HepG2 (cell line): ENCODE measurements at regions not wholly inside any gene's neighbourhood (a gene's known extent, or its start where the extent isn't known, plus 50 kb on each side); places are given as distances from the start of the nearest gene placed in this dataset.

Experiments used
- ATAC-seq: fragments of 200-7000 bp; cut with Tn5 transposase; 3 replicates; pipeline ENCODE4 v1.9.1; 2020; ENCODE audit warnings: mild to moderate bottlenecking, moderate library complexity
- BruUV-seq: library from RNA; stranded (reverse); fragments of 400-500 nt; replicated peaks from 2 replicates; lab custom pipeline; 2021; lab: Mats Ljungman, UMichigan
- CTCF ChIA-PET: fragments of 300-600 bp; formaldehyde crosslinking; extraction: SDS; loops from one replicate; lab custom pipeline; 2021; ENCODE audit warnings: low total read pairs, inconsistent platforms, low intra/inter-chr PET ratio; lab: Yijun Ruan, JAX
- POLR2A ChIA-PET: fragments of 350-600 bp; sonication (Branson Sonifier 250); formaldehyde crosslinking; loops from one replicate; lab custom pipeline; 2020; ENCODE audit warnings: antibody characterized with exemption, inconsistent platforms; lab: Yijun Ruan, JAX
- DNase-seq: peaks from one replicate; pipeline ENCODE4 v3.0.0-alpha.2; 2015; ENCODE audit warnings: low spot score
- FAIRE-seq: peaks from 3 replicates; lab custom pipeline; 2011; peaks lifted over from hg19 to GRCh38; lab: Jason Lieb, UNC
- H2AFZ ChIP-seq: one replicate; pipeline ENCODE4 v1.6.1; 2011; ENCODE audit warnings: low read length, inconsistent platforms
- H3K27ac ChIP-seq: fragments of 300-600 bp; 3 replicates; pipeline ENCODE4 v1.8.0; 2011; ENCODE audit warnings: mixed run types, mild to moderate bottlenecking, mixed read lengths, low read length, inconsistent platforms; ENCODE audit not compliant: insufficient read depth; ENCODE audit errors: extremely low read length
- H3K27me3 ChIP-seq, 2 experiments: fragments of 200-600 bp in 1 of 2; 2 replicates in 1 of 2; 3 replicates in 1 of 2; pipeline versions ENCODE4 v1.6.0 to v1.8.0; 2011; ENCODE audit warnings: low read length in 2 of 2, mild to moderate bottlenecking in 2 of 2, moderate library complexity in 2 of 2, inconsistent platforms in 1 of 2; ENCODE audit not compliant: insufficient read depth in 2 of 2, control insufficient read depth in 1 of 2
- H3K36me3 ChIP-seq, 2 experiments: fragments of 200-600 bp in 1 of 2; replicated peaks in 1 of 2; 2 replicates in 1 of 2; 3 replicates in 1 of 2; pipeline versions ENCODE4 v1.5.1 to v1.8.0; 2011; ENCODE audit warnings: low read length in 2 of 2, inconsistent platforms in 1 of 2; ENCODE audit not compliant: insufficient read depth in 2 of 2, control insufficient read depth in 1 of 2
- H3K4me1 ChIP-seq: 2 replicates; pipeline ENCODE4 v1.5.1; 2012; ENCODE audit warnings: low read length, inconsistent platforms; ENCODE audit not compliant: insufficient read depth
- H3K4me2 ChIP-seq: 2 replicates; pipeline ENCODE4 v1.6.0; 2011; ENCODE audit warnings: low read depth, low read length, inconsistent platforms
- H3K4me3 ChIP-seq, 3 experiments: fragments of 200-600 bp in 1 of 3; sonication (generic), shearing (Covaris generic) in 1 of 3; replicated peaks in 1 of 3; 2 replicates each; pipeline ENCODE4 v1.5.1; 2011 to 2016; ENCODE audit warnings: low read length in 3 of 3, inconsistent platforms in 2 of 3, low read depth in 2 of 3, mild to moderate bottlenecking in 2 of 3, control low read depth in 1 of 3, mixed read lengths in 1 of 3; ENCODE audit not compliant: insufficient read depth in 1 of 3
- H3K79me2 ChIP-seq: one replicate; pipeline ENCODE4 v1.6.1; 2011; ENCODE audit warnings: low read length, inconsistent platforms; ENCODE audit not compliant: insufficient read depth
- H3K9ac ChIP-seq: 2 replicates; pipeline ENCODE4 v1.6.0; 2011; ENCODE audit warnings: mild to moderate bottlenecking, low read depth, low read length, inconsistent platforms; ENCODE audit not compliant: insufficient read depth
- H3K9me3 ChIP-seq: 2 replicates; pipeline ENCODE4 v1.5.1; 2012; ENCODE audit warnings: mild to moderate bottlenecking, low read length
- H4K20me1 ChIP-seq: 2 replicates; pipeline ENCODE4 v1.6.0; 2011; ENCODE audit warnings: inconsistent platforms, mild to moderate bottlenecking, low read length, moderate library complexity; ENCODE audit not compliant: insufficient read depth
- AGO1 ChIP-seq: fragments of 200-400 bp; formaldehyde crosslinking; IDR thresholded peaks from 2 replicates; pipeline ENCODE4 v1.6.1; 2017; ENCODE audit warnings: mild to moderate bottlenecking, low read depth, low read length, moderate library complexity; ENCODE audit not compliant: poor library complexity, severe bottlenecking
- DR1 ChIP-seq: sonication (generic); formaldehyde crosslinking; IDR thresholded peaks from 2 replicates; pipeline ENCODE4 v1.8.0; 2021; ENCODE audit warnings: mild to moderate bottlenecking, missing genetic modification reagents, inconsistent platforms
- FLYWCH1 ChIP-seq: sonication (generic); formaldehyde crosslinking; IDR thresholded peaks from 2 replicates; pipeline ENCODE4 v1.8.1; 2023; ENCODE audit warnings: mild to moderate bottlenecking, missing genetic modification reagents
- FOSL1 ChIP-seq: sonication (generic); formaldehyde crosslinking; IDR thresholded peaks from 2 replicates; pipeline ENCODE4 v1.9.0; 2021; ENCODE audit warnings: missing genetic modification reagents, borderline replicate concordance
- GFI1 ChIP-seq: sonication (generic); formaldehyde crosslinking; IDR thresholded peaks from 2 replicates; pipeline ENCODE4 v1.5.0; 2020; ENCODE audit warnings: missing genetic modification reagents, mild to moderate bottlenecking, borderline replicate concordance
- HMG20B ChIP-seq: conservative IDR thresholded peaks from 2 replicates; pipeline ENCODE4 v1.6.1; 2016; ENCODE audit warnings: missing genetic modification reagents, missing compliant biosample characterization
- HOMEZ ChIP-seq: IDR thresholded peaks from 2 replicates; pipeline ENCODE4 v1.6.1; 2016; ENCODE audit warnings: low read depth
- KLF11 ChIP-seq: IDR thresholded peaks from 2 replicates; pipeline ENCODE4 v1.6.1; 2016; ENCODE audit warnings: missing compliant biosample characterization
- KLF16 ChIP-seq, 2 experiments: sonication (generic) in 1 of 2; formaldehyde crosslinking in 1 of 2; IDR thresholded peaks; 2 replicates each; pipeline versions ENCODE4 v1.6.1 to v1.8.0; 2016 to 2023; ENCODE audit warnings: missing genetic modification reagents in 2 of 2, missing compliant biosample characterization in 1 of 2
- MAFF ChIP-seq: IDR thresholded peaks from 2 replicates; pipeline ENCODE4 v1.6.1; 2011; ENCODE audit warnings: low read depth, low read length, improper control_type of control experiment
- POGZ ChIP-seq: sonication (generic); formaldehyde crosslinking; IDR thresholded peaks from 2 replicates; pipeline ENCODE4 v1.4.0; 2020; ENCODE audit warnings: mild to moderate bottlenecking, missing genetic modification reagents
- SOX13 ChIP-seq, 3 experiments: fragments of 450-650 bp in 1 of 3; sonication (generic) in 1 of 3; formaldehyde crosslinking in 1 of 3; IDR thresholded peaks in 2 of 3; conservative IDR thresholded peaks in 1 of 3; 2 replicates each; pipeline versions ENCODE4 v1.5.0 to v1.6.1; 2016 to 2020; ENCODE audit warnings: antibody characterized with exemption in 1 of 3, mild to moderate bottlenecking in 1 of 3, missing compliant biosample characterization in 1 of 3, missing genetic modification reagents in 1 of 3, moderate library complexity in 1 of 3
- SOX6 ChIP-seq, 2 experiments: fragments of 450-650 bp in 1 of 2; sonication (generic) in 1 of 2; formaldehyde crosslinking in 1 of 2; IDR thresholded peaks; 2 replicates each; pipeline versions ENCODE4 v1.4.0 to v1.6.1; 2017 to 2020; ENCODE audit warnings: antibody characterized with exemption in 1 of 2, mild to moderate bottlenecking in 1 of 2, missing genetic modification reagents in 1 of 2
- SP4 ChIP-seq: sonication (generic); formaldehyde crosslinking; IDR thresholded peaks from 2 replicates; pipeline ENCODE4 v1.8.1; 2023; ENCODE audit warnings: mild to moderate bottlenecking, missing genetic modification reagents
- TBP ChIP-seq: sonication (generic); formaldehyde crosslinking; IDR thresholded peaks from 2 replicates; pipeline ENCODE4 v1.5.0; 2020; ENCODE audit warnings: missing genetic modification reagents
- ZFP36L1 ChIP-seq: sonication (generic); formaldehyde crosslinking; IDR thresholded peaks from 2 replicates; pipeline ENCODE4 v1.8.0; 2022; ENCODE audit warnings: mild to moderate bottlenecking, missing genetic modification reagents, moderate library complexity
- ZNF350 ChIP-seq: sonication (generic); formaldehyde crosslinking; IDR thresholded peaks from 2 replicates; pipeline ENCODE4 v1.4.0; 2020; ENCODE audit warnings: mild to moderate bottlenecking, low read depth, missing genetic modification reagents, borderline replicate concordance
- ZNF460 ChIP-seq: sonication (generic); formaldehyde crosslinking; IDR thresholded peaks from 2 replicates; pipeline ENCODE4 v1.5.1; 2020; ENCODE audit warnings: missing genetic modification reagents, mild to moderate bottlenecking, borderline replicate concordance
- ZNF558 ChIP-seq: sonication (generic); formaldehyde crosslinking; IDR thresholded peaks from 2 replicates; pipeline ENCODE4 v1.9.0; 2022; ENCODE audit warnings: mild to moderate bottlenecking, missing genetic modification reagents, borderline replicate concordance
- ZNF574 ChIP-seq: sonication (generic); formaldehyde crosslinking; IDR thresholded peaks from 2 replicates; pipeline ENCODE4 v1.4.0; 2020; ENCODE audit warnings: missing genetic modification reagents
- ZNF816 ChIP-seq: sonication (generic); formaldehyde crosslinking; IDR thresholded peaks from 2 replicates; pipeline ENCODE4 v1.8.0; 2022; ENCODE audit warnings: missing genetic modification reagents, mild to moderate bottlenecking, borderline replicate concordance
- WGBS: methylation state at CpG from one replicate; pipeline ENCODE4 v1.1.6; 2017; ENCODE audit warnings: low lambda C conversion rate; 5-methylcytosine and 5-hydroxymethylcytosine counted together
- in situ Hi-C: cut with HindIII; loops from 2 replicates; pipeline ENCODE4 v1.10.0; 2017; ENCODE audit warnings: low pct_unique_long_range_greater_than_20kb; ENCODE audit not compliant: extremely low pct_ligation_motif_present
- intact Hi-C: fragments of 100-400 bp; cut with micrococcal nuclease; formaldehyde crosslinking; loops from one replicate; pipeline ENCODE4 v1.10.0; 2022; ENCODE audit not compliant: unreplicated experiment

GRCh38 chr3:30300809-30301208 is 305.6 kb upstream of the TGFBR2 start:
- DNase-seq = peak; percentile 43
- in situ Hi-C loops = no loop called here
- CTCF ChIA-PET = no interaction called here
- Histone ChIP-seq H3K9ac (no peak overlapping the region), H3K36me3 (no peaks in the 10 kb centered on the region), H3K27ac (no peak overlapping the region), H3K4me2 (no peak overlapping the region), H4K20me1 (no peaks in the 10 kb centered on the region), H3K79me2 (no peaks in the 10 kb centered on the region), H3K4me3 (no peak overlapping the region), H3K4me1 (peaks cover 36% of the 10 kb centered on the region), H3K27me3 (no peaks in the 10 kb centered on the region), H3K9me3 (peaks cover 8% of the 10 kb centered on the region; the same call in 1 of the 2 replicates), H2AFZ (no peak overlapping the region)
- intact Hi-C loops = no loop called here
- no peak for FAIRE-seq
- WGBS = 52% methylated on average over 1 of the region's 1 CpG
- ATAC-seq = no peak
- POLR2A ChIA-PET = interaction anchor here (0.9 kb wide), 1 partner anchor 305 kb away, joined by 3 read pairs; the partner anchor contains the start of gene TGFBR2
- BruUV-seq = no TSS peak
- TF ChIP-seq HOMEZ (no peak), FLYWCH1 (no peak), DR1 (no peak), HMG20B (CRISPR knock-in tag) (no peak), GFI1 (CRISPR knock-in tag) (no peak), SOX6 (IDR thresholded peaks at IDR 0.05) (no peak), SOX6 (CRISPR knock-in tag; IDR thresholded peaks at IDR 0.05) (peak; percentile 82), TBP (CRISPR knock-in tag) (no peak), SP4 (CRISPR knock-in tag) (no peak), ZNF460 (CRISPR knock-in tag) (no peak), SOX13 (IDR thresholded peaks at IDR 0.05) (peak; percentile 87), SOX13 (CRISPR knock-in tag; conservative IDR thresholded peaks at IDR 0.05 in 1 of 2, IDR thresholded peaks at IDR 0.05 in 1 of 2) (peak in 1 of 2 experiments; percentile 93; a peak in 2 of 4 replicates), KLF11 (CRISPR knock-in tag) (no peak), MAFF (no peak), ZFP36L1 (CRISPR knock-in tag) (no peak), ZNF350 (CRISPR knock-in tag) (no peak), AGO1 (no peak), POGZ (CRISPR knock-in tag) (0 out of 2 replicates have a peak, but pooled peaks have one; percentile 39), ZNF816 (CRISPR knock-in tag) (no peak), ZNF574 (CRISPR knock-in tag) (no peak), KLF16 (CRISPR knock-in tag; IDR thresholded peaks at IDR 0.05) (no peak), ZNF558 (no peak), FOSL1 (no peak)
